ENCODE measurements at regions not wholly inside any gene's neighbourhood (a gene's known extent, or its start where the extent isn't known, plus 50 kb on each side); places are given as distances from the start of the nearest gene placed in this dataset.

GRCh38 chr10:128553755-128554154, 427.5 kb upstream of the MKI67 start:
- H3K9ac ChIP-seq (ENCODE audit: low read depth, low read length) = no peak overlapping the region
- no peaks in the 10 kb centered on the region for H3K36me3 ChIP-seq (ENCODE audit: insufficient read depth, low read length)
- no peaks in the 10 kb centered on the region for H3K27me3 ChIP-seq (ENCODE audit: control insufficient read depth, insufficient read depth, low read length)
- H3K4me3 ChIP-seq (ENCODE audit: low read length) = no peak overlapping the region
- peaks cover 26% of the 10 kb centered on the region for H3K9me3 ChIP-seq (replicated peaks; ENCODE audit: low read length)
- no peaks in the 10 kb centered on the region for H3K4me1 ChIP-seq (ENCODE audit: control insufficient read depth, insufficient read depth, low read length)
- no peak overlapping the region for H3K4me2 ChIP-seq (ENCODE audit: low read length)

DNA sequence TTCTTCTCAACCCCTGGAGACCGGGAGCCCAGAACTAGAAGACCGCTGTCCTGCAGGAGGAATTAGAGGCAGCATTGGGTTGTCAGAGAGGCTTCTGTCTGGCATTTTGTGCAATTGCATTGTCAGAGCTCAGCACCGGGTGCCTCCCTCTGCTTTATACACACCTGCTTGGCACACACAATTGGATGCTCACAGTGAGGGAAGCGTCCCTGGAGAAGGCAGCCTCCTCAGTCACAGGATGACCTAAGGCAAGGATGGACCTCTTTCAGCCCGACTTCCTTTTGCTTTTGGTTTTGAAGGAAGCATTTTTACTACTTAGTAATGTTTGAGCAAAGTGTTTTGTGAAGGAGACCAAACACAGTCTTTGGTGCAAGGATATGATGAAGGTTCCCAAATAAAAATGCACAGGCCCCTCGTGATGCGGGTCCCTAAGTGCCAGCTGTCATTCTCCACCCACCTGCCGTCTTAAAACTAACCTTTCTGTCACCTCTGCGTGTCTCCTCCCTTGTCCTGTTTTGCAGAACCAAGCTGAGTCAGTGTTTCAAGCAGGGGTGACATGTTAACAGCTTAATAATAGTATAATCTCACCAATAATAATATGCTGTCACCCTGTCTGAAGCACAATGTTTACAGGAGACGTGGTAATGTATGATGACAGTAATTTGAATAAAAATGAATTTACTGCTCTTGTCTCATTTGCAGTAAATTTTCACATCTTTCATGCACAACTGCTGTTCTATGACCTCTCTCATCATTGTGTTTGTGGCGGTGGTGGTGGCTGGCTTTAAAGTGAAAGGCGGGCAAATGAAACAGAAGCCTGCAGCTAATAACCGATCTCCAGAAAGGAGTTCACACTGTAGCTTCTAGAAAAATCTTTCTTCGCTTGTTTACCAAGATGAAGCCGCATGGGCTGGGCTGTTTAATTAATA, 430.2 kb upstream of the MKI67 start:
- H3K9ac ChIP-seq (ENCODE audit: low read depth, low read length) = no peak overlapping the region
- no peak overlapping the region for H3K4me3 ChIP-seq (ENCODE audit: low read length)
- no peaks in the 10 kb centered on the region for H3K36me3 ChIP-seq (ENCODE audit: insufficient read depth, low read length)
- no peaks in the 10 kb centered on the region for H3K4me1 ChIP-seq (ENCODE audit: control insufficient read depth, insufficient read depth, low read length)
- peaks cover 23% of the 10 kb centered on the region for H3K9me3 ChIP-seq (replicated peaks; ENCODE audit: low read length)
- H3K27me3 ChIP-seq (ENCODE audit: control insufficient read depth, insufficient read depth, low read length) = no peaks in the 10 kb centered on the region
- H3K4me2 ChIP-seq (ENCODE audit: low read length) = no peak overlapping the region

DNA sequence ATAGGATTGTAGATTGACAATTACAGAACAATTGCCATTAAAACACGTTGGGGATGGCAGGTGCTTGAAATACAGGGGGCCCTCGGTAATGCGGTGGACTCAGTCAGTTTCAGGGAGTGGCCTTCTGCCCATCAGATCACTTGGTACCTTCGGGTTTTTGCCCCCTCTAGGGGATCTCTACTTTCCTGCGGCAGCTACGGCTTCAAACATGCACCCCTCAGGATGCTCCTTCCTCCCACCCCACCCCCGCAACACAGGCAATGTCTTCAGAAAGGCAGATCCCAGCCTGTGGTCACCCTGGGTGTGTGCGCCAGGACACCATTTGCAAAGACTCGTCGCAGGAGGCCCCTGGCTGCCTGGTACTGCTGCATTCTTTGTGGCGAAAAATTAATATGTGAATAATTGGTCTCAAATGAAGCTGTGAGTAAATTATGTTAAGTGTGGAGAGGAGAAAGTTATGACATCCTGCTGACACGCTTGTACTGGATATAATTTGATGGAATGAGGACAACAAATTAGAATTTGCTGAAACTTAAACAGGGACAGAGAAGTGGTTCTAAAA, 431.0 kb upstream of the MKI67 start:
- H3K9me3 ChIP-seq (replicated peaks; ENCODE audit: low read length) = peaks cover 19% of the 10 kb centered on the region
- no peak overlapping the region for H3K4me3 ChIP-seq (ENCODE audit: low read length)
- no peaks in the 10 kb centered on the region for H3K36me3 ChIP-seq (ENCODE audit: insufficient read depth, low read length)
- H3K27me3 ChIP-seq (ENCODE audit: control insufficient read depth, insufficient read depth, low read length) = no peaks in the 10 kb centered on the region
- H3K4me2 ChIP-seq (ENCODE audit: low read length) = no peak overlapping the region
- H3K9ac ChIP-seq (ENCODE audit: low read depth, low read length) = no peak overlapping the region
- no peaks in the 10 kb centered on the region for H3K4me1 ChIP-seq (ENCODE audit: control insufficient read depth, insufficient read depth, low read length)

DNA sequence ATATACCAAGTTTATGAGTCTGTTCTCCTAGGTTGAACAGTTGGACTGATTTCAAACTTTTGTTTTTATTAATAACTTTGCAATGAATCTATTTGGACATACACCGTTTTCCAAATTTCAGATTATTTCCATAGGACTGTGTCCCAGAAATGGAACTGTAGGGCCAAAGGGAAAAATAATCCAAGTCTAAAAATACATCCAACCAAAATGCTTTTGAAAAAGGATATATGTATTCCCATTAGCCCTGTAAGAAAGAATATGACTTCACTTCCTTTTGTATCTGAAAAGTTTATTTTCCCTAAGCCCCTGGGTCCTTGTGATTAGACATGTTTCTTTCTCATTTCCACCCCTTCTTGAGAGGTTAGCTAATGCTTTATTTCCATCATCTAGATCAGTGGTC, 434.2 kb upstream of the MKI67 start:
- Histone ChIP-seq H3K9me3 (replicated peaks; ENCODE audit: low read length) (peaks cover 8% of the 10 kb centered on the region), H3K4me2 (ENCODE audit: low read length) (no peak overlapping the region), H3K9ac (ENCODE audit: low read depth, low read length) (no peak overlapping the region), H3K36me3 (ENCODE audit: insufficient read depth, low read length) (no peaks in the 10 kb centered on the region), H3K4me3 (ENCODE audit: low read length) (no peak overlapping the region), H3K27me3 (ENCODE audit: control insufficient read depth, insufficient read depth, low read length) (no peaks in the 10 kb centered on the region), H3K4me1 (ENCODE audit: control insufficient read depth, insufficient read depth, low read length) (no peaks in the 10 kb centered on the region)

- no peak overlapping the region for H3K4me3 ChIP-seq (ENCODE audit: low read length)
These were observed 434.8 kb upstream of the MKI67 start for GRCh38 chr10:128560993-128561392.

GRCh38 chr10:128563387-128563786, 437.2 kb upstream of the MKI67 start:
- H3K9ac ChIP-seq (ENCODE audit: low read depth, low read length) = no peak overlapping the region
- peaks cover 16% of the 10 kb centered on the region for H3K9me3 ChIP-seq (replicated peaks; ENCODE audit: low read length)
- no peaks in the 10 kb centered on the region for H3K4me1 ChIP-seq (ENCODE audit: control insufficient read depth, insufficient read depth, low read length)
- H3K4me3 ChIP-seq (ENCODE audit: low read length) = no peak overlapping the region
- H3K4me2 ChIP-seq (ENCODE audit: low read length) = no peak overlapping the region
- H3K36me3 ChIP-seq (ENCODE audit: insufficient read depth, low read length) = no peaks in the 10 kb centered on the region
- no peaks in the 10 kb centered on the region for H3K27me3 ChIP-seq (ENCODE audit: control insufficient read depth, insufficient read depth, low read length)

More at GRCh38 chr10:128560993-128561392, 434.8 kb upstream of the MKI67 start:
- Histone ChIP-seq H3K4me2 (ENCODE audit: low read length) (no peak overlapping the region), H3K36me3 (ENCODE audit: insufficient read depth, low read length) (no peaks in the 10 kb centered on the region), H3K9ac (ENCODE audit: low read depth, low read length) (no peak overlapping the region), H3K27me3 (ENCODE audit: control insufficient read depth, insufficient read depth, low read length) (no peaks in the 10 kb centered on the region), H3K9me3 (replicated peaks; ENCODE audit: low read length) (peaks cover 11% of the 10 kb centered on the region), H3K4me1 (ENCODE audit: control insufficient read depth, insufficient read depth, low read length) (no peaks in the 10 kb centered on the region)

DNA sequence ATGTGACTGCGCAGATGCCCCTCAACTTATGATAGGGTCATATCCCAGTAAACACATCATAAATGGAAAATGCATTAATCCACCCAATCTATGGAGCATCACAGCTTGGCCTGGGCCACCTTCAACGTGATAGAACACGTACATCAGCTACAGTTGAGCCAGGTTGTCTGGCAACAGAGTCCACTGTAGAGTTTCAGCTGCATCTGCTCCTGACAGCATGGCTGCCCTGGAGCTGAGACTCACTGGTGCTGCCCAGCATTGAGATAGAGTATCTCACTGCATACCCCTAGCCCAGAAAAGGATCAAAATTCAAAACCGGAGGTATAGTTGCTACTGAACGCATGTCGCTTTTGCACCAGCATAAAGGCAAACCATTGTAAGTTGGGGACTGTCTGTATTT, 437.7 kb upstream of the MKI67 start:
- no peaks in the 10 kb centered on the region for H3K36me3 ChIP-seq (ENCODE audit: insufficient read depth, low read length)
- H3K4me3 ChIP-seq (ENCODE audit: low read length) = no peak overlapping the region
- no peaks in the 10 kb centered on the region for H3K27me3 ChIP-seq (ENCODE audit: control insufficient read depth, insufficient read depth, low read length)
- no peaks in the 10 kb centered on the region for H3K4me1 ChIP-seq (ENCODE audit: control insufficient read depth, insufficient read depth, low read length)
- no peak overlapping the region for H3K9ac ChIP-seq (ENCODE audit: low read depth, low read length)
- no peak overlapping the region for H3K4me2 ChIP-seq (ENCODE audit: low read length)
- H3K9me3 ChIP-seq (replicated peaks; ENCODE audit: low read length) = peaks cover 16% of the 10 kb centered on the region

GRCh38 chr10:128566361-128566968, 440.2 kb upstream of the MKI67 start:
- no peak overlapping the region for H3K9ac ChIP-seq (ENCODE audit: low read depth, low read length)
- H3K4me3 ChIP-seq (ENCODE audit: low read length) = no peak overlapping the region
- peaks cover 10% of the 10 kb centered on the region for H3K9me3 ChIP-seq (replicated peaks; ENCODE audit: low read length)
- no peak overlapping the region for H3K4me2 ChIP-seq (ENCODE audit: low read length)
- H3K4me1 ChIP-seq (ENCODE audit: control insufficient read depth, insufficient read depth, low read length) = no peaks in the 10 kb centered on the region
- H3K36me3 ChIP-seq (ENCODE audit: insufficient read depth, low read length) = no peaks in the 10 kb centered on the region
- no peaks in the 10 kb centered on the region for H3K27me3 ChIP-seq (ENCODE audit: control insufficient read depth, insufficient read depth, low read length)

- no peaks in the 10 kb centered on the region for H3K4me1 ChIP-seq (ENCODE audit: control insufficient read depth, insufficient read depth, low read length)
- H3K9ac ChIP-seq (ENCODE audit: low read depth, low read length) = no peak overlapping the region
- H3K36me3 ChIP-seq (ENCODE audit: insufficient read depth, low read length) = no peaks in the 10 kb centered on the region
- no peaks in the 10 kb centered on the region for H3K27me3 ChIP-seq (ENCODE audit: control insufficient read depth, insufficient read depth, low read length)
- H3K9me3 ChIP-seq (replicated peaks; ENCODE audit: low read length) = peaks cover 9% of the 10 kb centered on the region
- no peak overlapping the region for H3K4me3 ChIP-seq (ENCODE audit: low read length)
- no peak overlapping the region for H3K4me2 ChIP-seq (ENCODE audit: low read length)
These were observed 441.3 kb upstream of the MKI67 start for GRCh38 chr10:128567551-128567950.

GRCh38 chr10:128568041-128568440, 441.8 kb upstream of the MKI67 start:
- Histone ChIP-seq H3K27me3 (ENCODE audit: control insufficient read depth, insufficient read depth, low read length) (no peaks in the 10 kb centered on the region), H3K9me3 (replicated peaks; ENCODE audit: low read length) (peaks cover 9% of the 10 kb centered on the region), H3K36me3 (ENCODE audit: insufficient read depth, low read length) (no peaks in the 10 kb centered on the region), H3K9ac (ENCODE audit: low read depth, low read length) (no peak overlapping the region), H3K4me3 (ENCODE audit: low read length) (no peak overlapping the region), H3K4me2 (ENCODE audit: low read length) (no peak overlapping the region), H3K4me1 (ENCODE audit: control insufficient read depth, insufficient read depth, low read length) (no peaks in the 10 kb centered on the region)

DNA sequence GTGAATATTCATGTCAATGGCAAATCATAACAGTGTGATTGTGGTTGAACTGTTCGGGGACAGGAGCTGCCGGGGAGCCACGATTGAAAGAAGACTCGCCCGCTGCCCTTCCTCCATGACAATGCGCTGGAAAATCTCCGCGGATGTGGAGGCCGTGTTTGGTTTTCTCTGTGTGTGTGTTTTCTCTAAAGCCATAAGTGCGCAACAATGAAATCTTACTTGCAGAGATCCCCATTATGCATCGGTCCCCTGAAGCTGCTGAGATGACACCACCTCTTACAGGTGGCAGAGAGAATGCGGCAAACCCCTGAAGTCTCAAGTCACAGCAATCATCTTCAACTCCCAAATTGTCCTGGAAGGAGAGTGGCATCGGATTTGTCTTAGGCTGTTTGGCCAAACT, 442.3 kb upstream of the MKI67 start:
- Histone ChIP-seq H3K4me3 (ENCODE audit: low read length) (no peak overlapping the region), H3K9me3 (replicated peaks; ENCODE audit: low read length) (peaks cover 9% of the 10 kb centered on the region), H3K9ac (ENCODE audit: low read depth, low read length) (no peak overlapping the region), H3K4me2 (ENCODE audit: low read length) (no peak overlapping the region), H3K4me1 (ENCODE audit: control insufficient read depth, insufficient read depth, low read length) (no peaks in the 10 kb centered on the region), H3K36me3 (ENCODE audit: insufficient read depth, low read length) (no peaks in the 10 kb centered on the region), H3K27me3 (ENCODE audit: control insufficient read depth, insufficient read depth, low read length) (no peaks in the 10 kb centered on the region)
